CD14-positive monocyte (primary cell): ENCODE measurements at regions not wholly inside any gene's neighbourhood (a gene's known extent, or its start where the extent isn't known, plus 50 kb on each side); places are given as distances from the start of the nearest gene placed in this dataset.

Experiments
- DNase-seq, 3 donors: peaks; one replicate each; pipeline ENCODE4 v3.0.0-alpha.2; 2011 to 2022
- H2AFZ ChIP-seq: 2 replicates; pipeline ENCODE4 v1.6.0; 2012; ENCODE audit warnings: mild to moderate bottlenecking, low read depth, low read length, inconsistent platforms; ENCODE audit not compliant: insufficient read depth, poor library complexity, severe bottlenecking
- H3K27ac ChIP-seq, 2 donors: 1 replicate in 1 of 2; 2 replicates in 1 of 2; pipeline ENCODE4 v1.5.1; 2012 to 2013; ENCODE audit warnings: low read length in 2 of 2, control low read depth in 1 of 2, inconsistent platforms in 1 of 2, low read depth in 1 of 2, mild to moderate bottlenecking in 1 of 2
- H3K27me3 ChIP-seq, 2 donors: one replicate each; pipeline versions ENCODE4 v1.6.0 to v1.6.1; 2011 to 2013; ENCODE audit warnings: low read length in 2 of 2; ENCODE audit not compliant: control insufficient read depth in 2 of 2, insufficient read depth in 2 of 2
- H3K36me3 ChIP-seq, 2 donors: replicated peaks in 1 of 2; 1 replicate in 1 of 2; 2 replicates in 1 of 2; pipeline versions ENCODE4 v1.5.1 to v1.6.1; 2012 to 2013; ENCODE audit warnings: low read length in 2 of 2, control low read depth in 1 of 2, inconsistent platforms in 1 of 2, mild to moderate bottlenecking in 1 of 2; ENCODE audit not compliant: insufficient read depth in 2 of 2, control insufficient read depth in 1 of 2
- H3K4me1 ChIP-seq, 2 donors: 1 replicate in 1 of 2; 2 replicates in 1 of 2; pipeline versions ENCODE4 v1.5.1 to v1.6.1; 2012 to 2013; ENCODE audit warnings: low read length in 2 of 2, control low read depth in 1 of 2, inconsistent platforms in 1 of 2, mild to moderate bottlenecking in 1 of 2, moderate library complexity in 1 of 2; ENCODE audit not compliant: insufficient read depth in 2 of 2, control insufficient read depth in 1 of 2
- H3K4me2 ChIP-seq: replicated peaks from 2 replicates; pipeline ENCODE3; 2012; ENCODE audit warnings: low read length, moderate library complexity, mild to moderate bottlenecking; ENCODE audit not compliant: poor library complexity, severe bottlenecking; ENCODE audit errors: extremely low read depth
- H3K4me3 ChIP-seq, 3 experiments: fragments of 200-600 bp in 1 of 3; sonication (generic) in 1 of 3; replicated peaks in 1 of 3; 1 replicate in 2 of 3; 2 replicates in 1 of 3; pipeline ENCODE4 v1.5.1; 2011 to 2013; ENCODE audit warnings: low read length in 3 of 3, mild to moderate bottlenecking in 3 of 3, control low read depth in 2 of 3, low read depth in 2 of 3, inconsistent platforms in 1 of 3, moderate library complexity in 1 of 3
- H3K79me2 ChIP-seq: 2 replicates; pipeline ENCODE4 v1.6.0; 2012; ENCODE audit warnings: mild to moderate bottlenecking, control low read depth, inconsistent platforms, low read length, moderate library complexity; ENCODE audit not compliant: insufficient read depth
- H3K9ac ChIP-seq: 2 replicates; pipeline ENCODE4 v1.6.0; 2017; ENCODE audit warnings: low read length, mild to moderate bottlenecking; ENCODE audit not compliant: insufficient read depth, poor library complexity, severe bottlenecking
- H3K9me3 ChIP-seq, 2 donors: replicated peaks in 1 of 2; 1 replicate in 1 of 2; 2 replicates in 1 of 2; pipeline versions ENCODE4 v1.5.1 to v1.6.1; 2012 to 2013; ENCODE audit warnings: low read length in 2 of 2, control low read depth in 1 of 2; ENCODE audit not compliant: control insufficient read depth in 1 of 2, insufficient read depth in 1 of 2
- H4K20me1 ChIP-seq: 2 replicates; pipeline ENCODE4 v1.6.0; 2012; ENCODE audit warnings: mild to moderate bottlenecking, low read length, control low read depth, moderate library complexity; ENCODE audit not compliant: insufficient read depth
- H3K27ac Mint-ChIP-seq, 7 donors: one replicate each; pipeline ENCODE4 v1.8.0; 2020; ENCODE audit warnings: mild to moderate bottlenecking in 7 of 7, mixed read lengths in 7 of 7, moderate library complexity in 6 of 7, inconsistent platforms in 2 of 7
- H3K27me3 Mint-ChIP-seq, 3 donors: one replicate each; pipeline ENCODE4 v1.8.0; 2021 to 2022; ENCODE audit warnings: low read depth in 3 of 3, mild to moderate bottlenecking in 3 of 3, mixed read lengths in 3 of 3, moderate library complexity in 3 of 3, inconsistent platforms in 1 of 3
- H3K36me3 Mint-ChIP-seq, 2 donors: one replicate each; pipeline ENCODE4 v1.8.0; 2020; ENCODE audit warnings: mixed read lengths in 2 of 2, inconsistent platforms in 1 of 2, mild to moderate bottlenecking in 1 of 2
- H3K4me1 Mint-ChIP-seq: one replicate; pipeline ENCODE4 v1.8.0; 2020; ENCODE audit warnings: mild to moderate bottlenecking, mixed read lengths
- H3K4me3 Mint-ChIP-seq, 2 donors: one replicate each; pipeline ENCODE4 v1.8.0; 2020; ENCODE audit warnings: mild to moderate bottlenecking in 2 of 2, mixed read lengths in 2 of 2, moderate library complexity in 1 of 2
- H3K9me3 Mint-ChIP-seq, 7 donors: one replicate each; pipeline ENCODE4 v1.8.0; 2020 to 2022; ENCODE audit warnings: mixed read lengths in 7 of 7, mild to moderate bottlenecking in 6 of 7, moderate library complexity in 6 of 7, inconsistent platforms in 2 of 7
- WGBS: methylation state at CpG from one replicate; pipeline ENCODE4 v1.1.5; 2013; ENCODE audit warnings: missing lambda C conversion rate; ENCODE audit not compliant: insufficient coverage; 5-methylcytosine and 5-hydroxymethylcytosine counted together
- intact Hi-C, 2 donors: fragments of 100-400 bp; cut with micrococcal nuclease; formaldehyde crosslinking; loops; one replicate each; pipeline versions ENCODE4 v1.15.0 to v1.15.1; 2023
- TF ChIP-seq, protein P1 (sequence below): fragments of 200-600 bp; IDR thresholded peaks from one replicate; pipeline ENCODE4 v1.8.0; 2022; ENCODE audit warnings: antibody characterized with exemption, mild to moderate bottlenecking

DNA sequence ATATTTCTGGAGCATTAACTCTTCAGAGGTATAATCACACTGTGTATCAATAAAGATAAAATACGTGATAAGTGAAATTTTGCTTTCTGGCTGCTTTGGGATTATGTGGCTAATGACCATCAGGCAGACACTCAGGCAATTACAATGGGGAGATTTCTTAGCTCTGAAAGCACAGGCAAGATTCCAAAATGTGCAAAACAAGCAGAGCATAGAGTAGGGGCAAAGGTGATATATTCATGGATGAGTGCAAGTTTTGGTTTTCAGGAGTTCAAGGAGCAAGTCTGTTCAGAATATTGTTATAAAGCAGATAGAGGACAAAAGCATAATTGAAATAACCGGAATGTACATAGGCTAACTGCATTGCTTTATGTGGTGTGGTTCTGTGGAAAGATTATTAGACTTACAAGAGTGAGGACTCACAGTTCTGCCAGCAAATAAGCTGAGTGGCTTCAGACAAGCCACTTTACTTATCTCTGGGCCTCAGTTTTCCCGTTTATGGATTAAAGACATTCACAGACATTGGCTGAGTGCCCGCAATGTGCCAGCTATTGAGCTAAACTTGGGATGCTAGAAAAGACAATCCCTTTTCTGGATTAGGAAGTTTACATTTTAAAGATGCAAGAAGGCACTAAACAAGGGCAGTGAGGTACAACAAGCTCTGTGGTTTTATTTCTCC, 945.6 kb upstream of the ARRDC3 start:
- WGBS = 68% methylated on average over 3 of the region's 4 CpGs

DNA sequence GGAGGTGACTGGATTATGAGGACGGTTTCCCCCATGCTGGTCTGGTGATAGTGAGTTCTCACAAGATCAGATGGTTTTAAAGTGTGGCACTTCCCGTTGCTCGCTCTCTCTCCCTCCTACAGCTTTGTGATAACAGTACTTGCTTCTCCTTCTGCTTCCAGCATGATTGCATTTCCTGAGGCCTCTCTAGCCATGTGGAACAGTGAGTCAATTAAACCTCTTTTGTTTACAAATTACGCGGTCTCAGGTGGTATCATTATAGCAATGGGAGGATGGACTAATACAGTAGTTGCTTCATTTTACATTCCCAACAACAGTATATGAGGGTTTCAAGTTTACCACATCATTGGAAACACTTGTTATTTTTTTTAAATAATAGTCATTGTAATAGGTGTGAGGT, 937.3 kb upstream of the ARRDC3 start:
- no peak overlapping the region for H3K4me3 Mint-ChIP-seq
- no peaks in the 10 kb centered on the region for H3K36me3 Mint-ChIP-seq
- Histone ChIP-seq H3K36me3 (no peaks in the 10 kb centered on the region), H2AFZ (no peak overlapping the region), H3K4me1 (no peaks in the 10 kb centered on the region), H3K4me2 (no peak overlapping the region), H3K9me3 (no peaks in the 10 kb centered on the region), H3K79me2 (no peaks in the 10 kb centered on the region), H4K20me1 (no peaks in the 10 kb centered on the region), H3K27me3 (no peaks in the 10 kb centered on the region), H3K27ac (no peak overlapping the region), H3K9ac (no peak overlapping the region), H3K4me3 (no peak overlapping the region)
- H3K27me3 Mint-ChIP-seq = no peaks in the 10 kb centered on the region
- H3K27ac Mint-ChIP-seq = no peak overlapping the region
- intact Hi-C loops = no loop called here
- no peak for DNase-seq
- no peaks in the 10 kb centered on the region for H3K4me1 Mint-ChIP-seq
- 83% methylated on average over 1 of the region's 5 CpGs for WGBS
- peaks cover 0 to 3% (median 0%) of the 10 kb centered on the region in 7 donors for H3K9me3 Mint-ChIP-seq
- TF ChIP-seq, protein P1, sequence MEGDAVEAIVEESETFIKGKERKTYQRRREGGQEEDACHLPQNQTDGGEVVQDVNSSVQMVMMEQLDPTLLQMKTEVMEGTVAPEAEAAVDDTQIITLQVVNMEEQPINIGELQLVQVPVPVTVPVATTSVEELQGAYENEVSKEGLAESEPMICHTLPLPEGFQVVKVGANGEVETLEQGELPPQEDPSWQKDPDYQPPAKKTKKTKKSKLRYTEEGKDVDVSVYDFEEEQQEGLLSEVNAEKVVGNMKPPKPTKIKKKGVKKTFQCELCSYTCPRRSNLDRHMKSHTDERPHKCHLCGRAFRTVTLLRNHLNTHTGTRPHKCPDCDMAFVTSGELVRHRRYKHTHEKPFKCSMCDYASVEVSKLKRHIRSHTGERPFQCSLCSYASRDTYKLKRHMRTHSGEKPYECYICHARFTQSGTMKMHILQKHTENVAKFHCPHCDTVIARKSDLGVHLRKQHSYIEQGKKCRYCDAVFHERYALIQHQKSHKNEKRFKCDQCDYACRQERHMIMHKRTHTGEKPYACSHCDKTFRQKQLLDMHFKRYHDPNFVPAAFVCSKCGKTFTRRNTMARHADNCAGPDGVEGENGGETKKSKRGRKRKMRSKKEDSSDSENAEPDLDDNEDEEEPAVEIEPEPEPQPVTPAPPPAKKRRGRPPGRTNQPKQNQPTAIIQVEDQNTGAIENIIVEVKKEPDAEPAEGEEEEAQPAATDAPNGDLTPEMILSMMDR = no peak

More for the DNA sequence above, 945.6 kb upstream of the ARRDC3 start:
- H3K27me3 ChIP-seq = no peaks in the 10 kb centered on the region
- Mint-ChIP-seq H3K36me3 (no peaks in the 10 kb centered on the region), H3K27ac (no peak overlapping the region), H3K9me3 (peaks cover 0 to 2% (median 0%) of the 10 kb centered on the region in 7 donors), H3K4me3 (no peak overlapping the region), H3K27me3 (no peaks in the 10 kb centered on the region), H3K4me1 (no peaks in the 10 kb centered on the region)
- H3K27ac ChIP-seq = no peak overlapping the region
- DNase-seq = no peak
- no peaks in the 10 kb centered on the region for H3K9me3 ChIP-seq
- no peak overlapping the region for H3K4me3 ChIP-seq
- no peak overlapping the region for H3K4me2 ChIP-seq
- H3K79me2 ChIP-seq = no peaks in the 10 kb centered on the region
- no peaks in the 10 kb centered on the region for H3K4me1 ChIP-seq
- intact Hi-C loops = no loop called here
- no peaks in the 10 kb centered on the region for H3K36me3 ChIP-seq
- no peak overlapping the region for H3K9ac ChIP-seq
- no peak overlapping the region for H2AFZ ChIP-seq
- H4K20me1 ChIP-seq = no peaks in the 10 kb centered on the region
- TF ChIP-seq, protein P1 = no peak
